ENCODE measurements at regions not wholly inside any gene's neighbourhood (a gene's known extent, or its start where the extent isn't known, plus 50 kb on each side); places are given as distances from the start of the nearest gene placed in this dataset.

DNA sequence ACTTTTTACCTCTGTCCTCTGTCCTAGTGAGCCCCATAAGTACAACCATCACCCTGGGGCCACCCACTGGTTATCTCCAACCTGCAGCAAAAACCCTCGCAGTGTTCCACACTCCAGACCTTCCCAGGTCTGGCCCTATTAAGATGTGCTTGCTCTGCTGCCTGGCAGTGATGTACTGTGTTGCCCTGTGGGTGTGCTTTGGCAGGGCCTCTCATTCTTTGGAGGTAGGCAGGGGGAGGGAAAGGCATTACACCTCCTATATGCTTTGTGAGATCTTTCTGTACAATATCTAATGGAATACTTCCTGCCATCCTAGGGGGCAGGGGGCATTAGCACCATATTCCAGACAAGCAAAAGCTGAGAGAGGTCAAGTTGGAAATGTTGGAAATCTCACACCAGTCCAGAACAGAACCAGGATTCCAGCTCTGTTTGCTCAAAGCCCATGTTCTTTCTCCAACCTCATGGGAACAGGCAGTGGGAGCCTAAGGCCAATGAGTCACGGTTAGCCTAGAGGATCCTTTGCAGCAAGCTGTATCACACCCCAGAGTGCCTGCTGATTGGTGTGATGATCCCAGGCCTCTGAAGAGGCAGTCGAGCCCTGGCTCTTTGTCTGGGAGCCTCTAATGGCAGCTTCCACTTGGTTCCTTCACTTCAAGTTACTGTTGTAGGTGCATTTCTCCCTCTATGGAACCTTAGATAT lies 59.7 kb upstream of the UBL3 start:
- in situ Hi-C loops (cut with HindIII; ENCODE audit: low sequenced_read_pairs): no loop called here
- no peak overlapping the region for H3K4me3 ChIP-seq (ENCODE audit: low read depth, low read length)
- DNase-seq (ENCODE audit: low read depth): no peak
- TF ChIP-seq CTCF (IDR thresholded peaks at IDR 0.05; ENCODE audit: low read depth, low read length, missing control alignments): no peak

GRCh38 chr13:29909081-29909730 lies 58.8 kb upstream of the UBL3 start:
- in situ Hi-C loops (cut with HindIII; ENCODE audit: low sequenced_read_pairs): no loop called here
- DNase-seq (ENCODE audit: low read depth): no peak
- TF ChIP-seq CTCF (IDR thresholded peaks at IDR 0.05; ENCODE audit: low read depth, low read length, missing control alignments): no peak
- H3K4me3 ChIP-seq (ENCODE audit: low read depth, low read length): no peak overlapping the region

DNA sequence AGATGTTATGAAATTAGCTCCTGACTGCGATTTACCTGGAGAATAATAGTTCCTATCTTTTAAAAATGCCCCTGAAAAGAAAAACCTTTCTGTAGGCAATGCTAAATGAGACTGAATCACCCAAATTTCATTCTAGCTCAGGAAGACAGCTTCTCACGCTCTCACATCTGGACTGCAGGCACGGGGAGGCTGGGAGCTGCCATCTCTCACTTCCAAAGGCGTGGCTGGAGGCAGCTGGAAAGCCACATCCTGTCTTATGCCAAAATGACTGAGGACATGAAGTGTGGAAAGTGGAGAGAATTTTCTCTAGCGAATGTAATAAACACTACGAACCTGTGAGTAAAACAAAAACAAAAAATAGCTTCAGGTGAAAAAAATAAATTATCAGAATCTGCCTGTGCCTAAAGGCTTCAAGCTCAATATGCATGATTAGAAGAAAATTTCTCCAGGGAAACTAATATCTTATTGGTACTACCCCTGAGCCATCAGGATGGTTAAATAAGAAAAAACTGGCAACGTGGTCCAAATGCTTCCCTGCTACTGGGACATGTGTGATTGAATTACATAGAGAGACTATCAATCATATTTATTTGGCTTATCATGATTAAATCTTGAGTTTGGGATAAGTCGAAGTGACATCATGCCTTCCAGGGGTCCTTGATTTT lies 58.1 kb upstream of the UBL3 start:
- in situ Hi-C loops (cut with HindIII; ENCODE audit: low sequenced_read_pairs): no loop called here
- TF ChIP-seq CTCF (IDR thresholded peaks at IDR 0.05; ENCODE audit: low read depth, low read length, missing control alignments): no peak
- no peak overlapping the region for H3K4me3 ChIP-seq (ENCODE audit: low read depth, low read length)
- DNase-seq (ENCODE audit: low read depth): no peak

GRCh38 chr13:29907670-29908069 lies 57.3 kb upstream of the UBL3 start:
- in situ Hi-C loops (cut with HindIII; ENCODE audit: low sequenced_read_pairs): no loop called here
- DNase-seq (ENCODE audit: low read depth): no peak
- H3K4me3 ChIP-seq (ENCODE audit: low read depth, low read length): no peak overlapping the region
- TF ChIP-seq CTCF (IDR thresholded peaks at IDR 0.05; ENCODE audit: low read depth, low read length, missing control alignments): no peak

DNA sequence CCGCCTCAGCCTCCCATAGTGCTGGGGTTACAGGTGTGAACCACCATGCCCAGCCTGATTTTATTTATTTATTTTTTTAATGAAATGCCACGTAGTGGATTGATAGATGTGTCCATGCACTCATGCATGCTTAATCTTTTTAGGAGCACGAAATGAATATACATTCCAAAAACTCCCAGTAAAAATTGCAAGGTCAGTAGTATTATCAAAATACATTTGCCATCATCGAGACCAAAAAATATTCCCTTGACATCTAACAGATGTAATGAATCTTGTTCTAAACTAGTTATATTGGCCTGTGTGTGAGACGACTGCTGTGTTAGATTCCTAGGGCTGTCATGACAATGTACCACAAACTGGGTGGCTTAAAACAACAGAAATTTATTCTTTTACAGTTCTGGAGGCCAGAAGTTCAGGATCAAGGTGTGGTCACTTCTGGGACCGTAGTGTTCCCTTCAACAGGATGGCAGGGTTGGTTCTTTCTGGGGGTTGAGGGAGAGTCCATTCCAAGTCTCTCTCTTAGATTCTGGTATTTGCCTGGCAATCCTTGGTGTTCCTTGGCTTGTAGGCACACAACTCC lies 56.1 kb upstream of the UBL3 start:
- no peak for TF ChIP-seq CTCF (IDR thresholded peaks at IDR 0.05; ENCODE audit: low read depth, low read length, missing control alignments)
- H3K4me3 ChIP-seq (ENCODE audit: low read depth, low read length): no peak overlapping the region
- DNase-seq (ENCODE audit: low read depth): no peak
- in situ Hi-C loops (cut with HindIII; ENCODE audit: low sequenced_read_pairs): no loop called here

- in situ Hi-C loops (cut with HindIII; ENCODE audit: low sequenced_read_pairs): no loop called here
- no peak for TF ChIP-seq CTCF (IDR thresholded peaks at IDR 0.05; ENCODE audit: low read depth, low read length, missing control alignments)
- H3K4me3 ChIP-seq (ENCODE audit: low read depth, low read length): no peak overlapping the region
- DNase-seq (ENCODE audit: low read depth): no peak
Measured at GRCh38 chr13:29905845-29906244, 55.4 kb upstream of the UBL3 start.
